RCC 7860 (cell line): ENCODE measurements at regions not wholly inside any gene's neighbourhood (a gene's known extent, or its start where the extent isn't known, plus 50 kb on each side); places are given as distances from the start of the nearest gene placed in this dataset.

ENCODE experiments used
- DNase-seq: peaks from one replicate; pipeline ENCODE4 v3.0.0-alpha.2; 2015; ENCODE audit warnings: low spot score
- FAIRE-seq: peaks from 2 replicates; lab custom pipeline; 2012; peaks lifted over from hg19 to GRCh38; lab: Jason Lieb, UNC

DNA sequence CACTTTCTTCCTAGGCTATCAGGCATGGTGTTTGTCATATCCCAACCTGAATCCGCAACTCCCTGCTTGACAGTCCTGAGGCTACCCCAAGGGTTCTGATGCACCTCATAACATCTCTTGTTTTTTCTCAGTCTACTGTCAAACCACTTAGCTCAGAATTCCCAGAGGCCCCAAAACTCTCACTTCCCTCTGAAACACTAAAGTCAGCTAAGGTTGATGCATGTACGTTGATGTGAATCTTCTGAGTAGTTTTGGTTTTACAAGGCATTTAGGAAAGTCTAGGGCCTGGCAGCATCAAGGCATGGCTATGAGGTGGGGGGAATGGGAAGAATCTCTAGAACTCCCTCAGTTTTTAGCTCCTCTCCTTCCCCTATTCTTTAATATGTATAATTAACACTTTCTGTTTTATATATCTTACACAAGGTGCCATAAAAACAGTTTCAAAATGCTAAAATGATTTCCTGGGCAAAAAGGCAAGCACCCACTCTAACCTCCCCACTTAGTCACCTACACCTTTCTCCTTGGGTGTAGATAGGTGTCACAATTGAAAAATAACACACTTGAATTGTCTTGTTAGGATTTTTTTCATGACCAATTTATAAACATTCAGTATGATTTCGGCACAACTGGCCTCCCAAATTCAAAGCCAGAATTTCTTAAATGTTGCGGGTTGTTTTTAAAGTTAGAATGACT is 71.4 kb upstream of the TANK start:
- no peak for DNase-seq
- no peak for FAIRE-seq

DNA sequence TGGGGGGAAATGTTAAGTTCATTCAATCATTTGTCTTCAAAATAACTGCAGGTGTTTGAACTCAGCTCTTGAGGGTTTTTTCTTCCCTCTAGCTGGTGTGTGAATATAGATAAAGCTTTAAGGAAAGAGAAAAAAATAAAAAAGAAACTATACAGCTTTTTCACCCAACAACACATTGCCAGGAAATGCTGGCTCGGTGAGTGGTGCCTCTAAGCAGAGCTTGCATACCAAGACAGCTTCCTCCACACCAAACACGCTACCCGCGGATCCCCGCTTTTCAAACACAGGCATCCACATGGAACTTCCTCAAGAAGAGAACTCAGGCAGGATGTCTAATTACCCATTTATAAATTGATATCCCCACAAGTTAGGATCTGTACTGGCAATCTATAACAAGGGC is 69.8 kb upstream of the TANK start:
- DNase-seq (no peak), FAIRE-seq (no peak)

GRCh38 chr2:161095314-161095713 is 64.9 kb upstream of the TANK start:
- DNase-seq (no peak), FAIRE-seq (no peak)

GRCh38 chr2:161096336-161096735 is 63.9 kb upstream of the TANK start:
- no peak for DNase-seq
- no peak for FAIRE-seq

- FAIRE-seq (no peak), DNase-seq (no peak)
Measured at GRCh38 chr2:161097157-161097556, 63.1 kb upstream of the TANK start.

DNA sequence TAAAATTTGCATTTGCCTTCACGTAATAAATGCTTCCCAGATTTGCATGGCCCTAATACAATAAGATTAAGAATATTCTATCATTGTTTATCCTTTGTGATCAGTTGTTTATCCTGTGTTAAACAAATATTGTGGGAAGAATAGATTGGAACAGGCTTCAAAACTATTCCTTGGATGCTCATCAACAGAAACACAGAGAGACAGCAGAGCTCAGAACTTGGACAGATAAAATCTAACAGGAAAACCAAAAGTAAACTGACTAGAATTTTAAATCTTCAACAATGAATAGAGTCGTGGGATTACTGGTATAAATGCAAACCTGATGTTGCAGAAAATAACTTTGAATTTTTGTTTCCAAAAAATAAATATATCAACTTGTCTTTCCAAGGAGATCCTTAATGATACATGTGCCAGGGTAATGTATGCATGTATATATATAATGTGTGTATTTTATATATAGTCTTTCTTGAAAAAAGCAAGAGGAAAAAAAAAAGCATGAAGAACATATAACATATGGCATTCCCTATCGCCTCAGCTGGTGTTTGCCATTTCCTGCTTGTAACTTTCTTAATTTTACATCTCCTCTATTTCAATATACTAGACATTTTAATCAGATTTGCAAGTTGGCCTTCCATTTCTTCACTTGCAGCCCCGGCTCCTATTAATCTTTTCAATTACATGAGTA is 59.9 kb upstream of the TANK start:
- FAIRE-seq = no peak
- DNase-seq = no peak

GRCh38 chr2:161101406-161101805 is 58.8 kb upstream of the TANK start:
- FAIRE-seq (no peak), DNase-seq (no peak)

DNA sequence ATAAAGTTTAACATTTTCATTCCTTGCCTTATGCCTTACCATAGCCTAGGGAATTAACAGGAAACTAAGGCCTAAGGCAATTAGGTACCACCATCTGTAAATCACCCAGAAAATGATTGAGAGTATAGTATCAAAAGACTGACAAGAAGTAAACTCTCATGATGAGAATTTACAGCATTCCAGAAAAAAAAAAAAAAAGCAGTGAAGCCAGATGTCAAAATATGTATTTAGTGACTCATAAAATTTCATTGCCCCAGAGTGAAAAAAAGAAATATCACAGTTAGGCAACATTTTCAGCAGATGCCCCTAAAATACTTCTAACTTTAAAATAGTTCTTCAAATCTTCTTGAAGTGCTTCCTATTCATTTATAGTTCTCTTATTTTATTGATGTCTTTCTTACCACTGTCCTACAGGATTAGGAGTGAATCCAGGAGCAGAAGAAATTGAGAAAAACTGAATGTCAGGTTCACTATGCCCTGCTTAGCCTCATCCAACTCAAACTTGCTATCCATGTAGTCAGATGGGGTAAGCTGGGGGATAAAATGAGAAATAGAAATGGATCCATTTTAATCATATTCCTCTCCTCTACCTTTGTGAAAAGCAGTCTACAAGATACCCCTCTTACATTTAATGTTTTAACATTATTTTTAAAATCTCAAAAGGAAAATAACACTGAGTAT is 57.3 kb upstream of the TANK start:
- FAIRE-seq = no peak
- no peak for DNase-seq

GRCh38 chr2:161103451-161103831 is 56.8 kb upstream of the TANK start:
- no peak for DNase-seq
- FAIRE-seq = no peak

- DNase-seq (no peak), FAIRE-seq (no peak)
Measured at GRCh38 chr2:161104054-161104553, 56.1 kb upstream of the TANK start.

- DNase-seq (no peak), FAIRE-seq (no peak)
Measured at GRCh38 chr2:161107265-161107664, 53.0 kb upstream of the TANK start.
